NCI-H82 treated with DMSO at 0.1 percent for 48 hours (cell line): ENCODE measurements at regions not wholly inside any gene's neighbourhood (a gene's known extent, or its start where the extent isn't known, plus 50 kb on each side); places are given as distances from the start of the nearest gene placed in this dataset.
"Not testable (repeated sequence)": the region's sequence is repeated elsewhere in the genome, so short reads cannot be mapped to it uniquely, and the experiment has no call there.

Source experiments
- DNase-seq: peaks from one replicate; lab custom pipeline; 2025; ENCODE audit not compliant: unreplicated experiment; lab: John Stamatoyannopoulos, UW

GRCh38 chr5:3120028-3120427 is 368.6 kb upstream of the IRX2 start:
- DNase-seq = no peak

GRCh38 chr5:3119435-3119834 is 368.0 kb upstream of the IRX2 start:
- no peak for DNase-seq

DNA sequence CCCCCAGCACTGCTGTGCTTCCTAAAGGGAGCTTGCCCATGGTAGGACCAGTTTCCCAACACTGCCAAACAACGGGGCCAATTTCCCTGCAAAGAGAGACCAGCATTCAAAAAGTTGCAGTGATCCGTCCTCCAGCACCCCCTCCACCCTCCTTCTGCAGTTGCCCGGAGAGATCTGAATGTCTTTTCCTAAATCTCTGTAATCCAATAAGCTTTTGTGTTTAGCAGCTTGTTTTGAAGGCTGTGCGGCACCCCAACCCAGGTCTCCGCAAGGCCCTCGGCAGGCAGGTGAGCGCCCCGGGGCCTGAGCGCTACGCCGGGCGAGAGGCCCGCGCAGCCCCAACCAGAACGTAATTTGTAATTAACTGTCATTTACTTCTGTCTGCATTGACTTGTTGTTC is 366.9 kb upstream of the IRX2 start:
- peak; percentile 29 for DNase-seq

DNA sequence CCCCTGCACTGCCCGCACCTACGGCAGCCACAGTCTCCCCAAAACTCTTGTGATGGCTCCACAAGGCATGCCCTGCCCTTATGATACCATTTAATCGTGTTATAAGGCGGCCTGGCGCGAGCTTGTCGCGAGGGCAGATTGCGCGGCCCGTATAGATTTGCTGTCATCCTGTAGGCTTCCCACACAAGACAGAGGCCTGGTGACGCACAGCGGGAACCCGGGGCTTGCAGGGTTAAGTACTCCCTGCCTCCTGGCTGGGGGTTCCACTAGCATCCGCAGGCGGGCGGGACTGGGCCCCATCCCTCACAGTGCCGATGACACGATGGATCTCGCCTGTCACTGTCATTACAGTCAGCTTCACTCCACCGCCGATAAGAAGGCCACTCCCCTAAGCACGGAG is 364.9 kb upstream of the IRX2 start:
- no peak for DNase-seq

GRCh38 chr5:3114467-3114866 is 363.0 kb upstream of the IRX2 start:
- DNase-seq = no peak

DNA sequence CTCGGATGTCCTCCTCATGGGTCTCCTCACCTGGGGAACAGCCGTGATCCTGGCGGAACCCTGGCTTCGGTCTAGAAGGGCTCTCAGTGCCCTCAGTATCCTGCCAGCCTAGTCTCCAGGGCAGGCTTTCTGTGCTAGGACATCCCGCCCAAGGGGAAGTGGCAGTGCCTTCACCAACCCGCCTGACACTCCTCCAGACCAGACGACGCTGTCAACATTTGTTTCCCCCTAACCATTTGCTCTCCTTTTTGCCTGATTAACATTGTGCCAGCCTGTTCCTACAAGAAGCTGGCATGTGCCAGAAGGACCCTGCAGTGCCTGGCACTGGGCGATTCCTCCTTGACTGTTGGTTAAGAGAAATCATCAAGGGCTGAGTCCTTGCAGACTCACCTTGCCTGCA is 358.9 kb upstream of the IRX2 start:
- no peak for DNase-seq

- DNase-seq = no peak
These were observed 355.7 kb upstream of the IRX2 start for GRCh38 chr5:3107156-3107611.

- no peak for DNase-seq
These were observed 354.1 kb upstream of the IRX2 start for GRCh38 chr5:3105581-3105980.

GRCh38 chr5:3105172-3105571 is 353.7 kb upstream of the IRX2 start:
- DNase-seq = no peak

DNA sequence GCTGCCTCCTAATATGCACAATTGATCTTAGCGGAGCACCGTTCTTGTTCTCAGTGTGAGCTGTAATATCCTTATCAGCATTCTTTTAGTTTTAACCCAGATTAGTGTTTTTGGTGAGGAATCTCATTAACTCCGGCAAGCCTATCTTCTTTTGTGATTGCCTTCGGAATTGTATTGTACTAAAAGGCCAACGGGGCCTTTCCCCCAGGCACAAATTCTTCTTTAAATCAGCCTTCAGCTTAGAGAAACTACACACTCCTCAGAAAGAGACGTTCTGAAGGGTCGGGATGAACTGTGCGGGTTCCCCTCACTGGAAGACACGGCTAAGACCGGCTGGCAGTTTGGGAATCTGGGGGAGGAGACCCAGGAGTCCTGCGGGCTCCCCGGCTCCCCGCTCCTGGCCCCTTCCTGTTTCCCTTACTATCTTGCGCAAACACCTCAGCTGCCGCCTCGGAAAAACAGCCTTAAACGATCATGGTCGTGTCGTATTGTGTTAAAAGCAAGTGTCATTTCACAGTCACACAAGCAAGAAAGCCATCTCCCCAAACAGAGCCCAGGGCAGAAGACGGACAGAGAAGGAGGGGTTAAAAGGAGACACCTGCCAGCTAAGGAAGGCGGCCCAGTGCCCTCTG is 353.1 kb upstream of the IRX2 start:
- no peak for DNase-seq

DNA sequence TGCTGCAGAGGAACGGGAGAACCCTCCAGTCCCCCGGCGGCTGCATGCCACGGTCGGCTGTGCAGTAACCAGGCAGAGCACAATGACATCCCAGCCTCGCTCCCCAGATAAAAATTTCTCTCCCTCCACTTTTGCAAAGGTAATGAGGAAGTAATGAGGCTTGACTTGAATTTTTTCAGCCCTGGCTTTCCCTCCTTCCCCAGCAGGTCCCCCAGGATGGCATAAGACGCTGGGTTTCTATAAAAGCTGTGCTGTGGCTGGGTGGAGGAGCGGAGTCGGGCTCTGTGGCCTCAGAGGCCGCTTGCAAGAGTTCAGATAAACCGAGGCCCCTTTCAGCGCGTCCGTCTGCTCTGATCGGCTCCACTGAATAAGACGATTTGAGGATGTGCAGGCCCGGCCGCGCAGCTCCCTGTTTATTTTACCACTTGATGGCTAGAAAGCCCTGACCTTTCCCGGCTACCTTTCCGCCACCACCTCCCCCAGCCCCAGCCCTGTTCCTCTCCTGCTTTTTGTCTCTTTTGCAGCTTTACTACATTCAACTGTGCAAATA is 351.9 kb upstream of the IRX2 start:
- DNase-seq = no peak

GRCh38 chr5:3102531-3102930 is 351.1 kb upstream of the IRX2 start:
- no peak for DNase-seq

- DNase-seq = no peak
These were observed 350.1 kb upstream of the IRX2 start for GRCh38 chr5:3101561-3101960.

- DNase-seq = no peak
These were observed 349.6 kb upstream of the IRX2 start for GRCh38 chr5:3100921-3101551.

- no peak for DNase-seq
These were observed 348.5 kb upstream of the IRX2 start for GRCh38 chr5:3099954-3100353.

- DNase-seq = no peak
These were observed 348.0 kb upstream of the IRX2 start for GRCh38 chr5:3099526-3099925.

- DNase-seq = no peak
These were observed 347.3 kb upstream of the IRX2 start for GRCh38 chr5:3098821-3099220.

DNA sequence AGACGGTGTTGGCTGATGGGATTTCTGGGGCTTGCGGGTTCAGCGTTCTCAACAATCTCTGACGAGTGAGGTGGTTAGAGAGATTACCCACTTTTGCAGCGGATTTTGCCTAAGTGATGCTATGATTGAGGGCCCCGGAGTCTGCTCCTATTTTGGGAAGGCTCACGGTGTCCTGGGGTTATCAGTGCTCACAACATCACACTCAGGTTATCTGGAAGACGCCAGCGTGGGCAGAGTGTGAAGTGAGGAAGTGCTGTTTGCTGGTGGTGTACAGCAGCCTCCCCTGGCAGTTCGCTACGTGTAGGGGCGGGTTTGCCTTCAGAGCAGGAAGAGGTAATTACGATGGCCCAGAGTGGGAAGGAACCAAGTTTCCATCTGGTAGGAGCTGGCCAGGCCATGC is 341.2 kb upstream of the IRX2 start:
- no peak for DNase-seq

- no peak for DNase-seq
These were observed 340.7 kb upstream of the IRX2 start for GRCh38 chr5:3092211-3092610.

GRCh38 chr5:3091040-3091774 is 339.7 kb upstream of the IRX2 start:
- no peak for DNase-seq

DNA sequence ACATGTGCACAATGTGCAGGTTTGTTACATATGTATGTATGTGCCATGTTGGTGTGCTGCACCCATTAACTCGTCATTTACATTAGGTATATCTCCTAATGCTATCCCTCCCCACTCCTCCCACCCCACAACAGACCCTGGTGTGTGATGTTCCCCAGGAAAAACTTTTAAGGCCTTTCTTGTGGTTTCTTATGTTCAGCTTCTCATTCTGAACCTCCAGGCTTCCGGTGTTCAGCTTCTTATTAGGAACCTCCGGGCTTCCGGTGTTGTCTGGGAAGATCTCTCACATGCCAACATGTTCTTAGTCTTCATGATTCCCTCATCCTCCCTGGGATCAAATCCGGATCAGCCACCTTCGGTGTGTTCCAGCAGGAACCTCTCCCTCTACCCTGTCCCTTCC is 338.8 kb upstream of the IRX2 start:
- not testable (repeated sequence) for DNase-seq

- DNase-seq = no peak
These were observed 328.9 kb upstream of the IRX2 start for GRCh38 chr5:3080366-3080765.
